ENCODE measurements at regions not wholly inside any gene's neighbourhood (a gene's known extent, or its start where the extent isn't known, plus 50 kb on each side); places are given as distances from the start of the nearest gene placed in this dataset.
"Not testable (repeated sequence)": the region's sequence is repeated elsewhere in the genome, so short reads cannot be mapped to it uniquely, and the experiment has no call there.

DNA sequence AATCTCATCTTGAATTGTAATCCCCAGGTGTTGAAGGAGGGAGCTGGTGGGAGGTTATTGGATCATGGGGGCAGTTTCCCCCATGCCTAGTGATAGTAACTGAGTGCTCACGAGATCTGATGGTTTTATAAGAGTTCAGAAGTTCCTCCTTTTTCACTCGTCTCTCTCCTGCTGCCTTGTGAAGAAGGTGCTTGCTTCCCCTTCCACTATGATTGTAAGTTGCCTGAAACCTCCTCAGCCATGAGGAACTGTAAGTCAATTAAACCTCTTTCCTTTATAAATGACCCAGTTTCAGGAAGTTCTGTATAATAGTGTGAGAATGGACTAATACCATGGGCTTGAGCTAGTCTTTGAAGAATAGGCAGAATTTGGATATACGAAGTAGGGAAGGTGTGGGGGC, 113.9 kb downstream of the RIN2 start:
- no peak overlapping the region for H3K4me3 ChIP-seq (ENCODE audit: low read depth, low read length)
- H3K27me3 ChIP-seq (ENCODE audit: control insufficient read depth, insufficient read depth, low read length), result no peaks in the 10 kb centered on the region
- POLR2A ChIA-PET, result no interaction called here
- H3K36me3 ChIP-seq (ENCODE audit: control insufficient read depth, insufficient read depth, low read length), result peaks cover 1% of the 10 kb centered on the region; the same call in 1 of the 2 replicates
- TF ChIP-seq, protein P1, sequence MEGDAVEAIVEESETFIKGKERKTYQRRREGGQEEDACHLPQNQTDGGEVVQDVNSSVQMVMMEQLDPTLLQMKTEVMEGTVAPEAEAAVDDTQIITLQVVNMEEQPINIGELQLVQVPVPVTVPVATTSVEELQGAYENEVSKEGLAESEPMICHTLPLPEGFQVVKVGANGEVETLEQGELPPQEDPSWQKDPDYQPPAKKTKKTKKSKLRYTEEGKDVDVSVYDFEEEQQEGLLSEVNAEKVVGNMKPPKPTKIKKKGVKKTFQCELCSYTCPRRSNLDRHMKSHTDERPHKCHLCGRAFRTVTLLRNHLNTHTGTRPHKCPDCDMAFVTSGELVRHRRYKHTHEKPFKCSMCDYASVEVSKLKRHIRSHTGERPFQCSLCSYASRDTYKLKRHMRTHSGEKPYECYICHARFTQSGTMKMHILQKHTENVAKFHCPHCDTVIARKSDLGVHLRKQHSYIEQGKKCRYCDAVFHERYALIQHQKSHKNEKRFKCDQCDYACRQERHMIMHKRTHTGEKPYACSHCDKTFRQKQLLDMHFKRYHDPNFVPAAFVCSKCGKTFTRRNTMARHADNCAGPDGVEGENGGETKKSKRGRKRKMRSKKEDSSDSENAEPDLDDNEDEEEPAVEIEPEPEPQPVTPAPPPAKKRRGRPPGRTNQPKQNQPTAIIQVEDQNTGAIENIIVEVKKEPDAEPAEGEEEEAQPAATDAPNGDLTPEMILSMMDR (IDR thresholded peaks at IDR 0.05; ENCODE audit: insufficient read depth, low read depth, low read length), result no peak
- CTCF ChIA-PET, result interaction anchor here (0.7 kb wide), 1 partner anchor 419 kb away, joined by 3 read pairs; no protein-coding TSS in a partner anchor
- DNase-seq (ENCODE audit: low read depth), result no peak

DNA sequence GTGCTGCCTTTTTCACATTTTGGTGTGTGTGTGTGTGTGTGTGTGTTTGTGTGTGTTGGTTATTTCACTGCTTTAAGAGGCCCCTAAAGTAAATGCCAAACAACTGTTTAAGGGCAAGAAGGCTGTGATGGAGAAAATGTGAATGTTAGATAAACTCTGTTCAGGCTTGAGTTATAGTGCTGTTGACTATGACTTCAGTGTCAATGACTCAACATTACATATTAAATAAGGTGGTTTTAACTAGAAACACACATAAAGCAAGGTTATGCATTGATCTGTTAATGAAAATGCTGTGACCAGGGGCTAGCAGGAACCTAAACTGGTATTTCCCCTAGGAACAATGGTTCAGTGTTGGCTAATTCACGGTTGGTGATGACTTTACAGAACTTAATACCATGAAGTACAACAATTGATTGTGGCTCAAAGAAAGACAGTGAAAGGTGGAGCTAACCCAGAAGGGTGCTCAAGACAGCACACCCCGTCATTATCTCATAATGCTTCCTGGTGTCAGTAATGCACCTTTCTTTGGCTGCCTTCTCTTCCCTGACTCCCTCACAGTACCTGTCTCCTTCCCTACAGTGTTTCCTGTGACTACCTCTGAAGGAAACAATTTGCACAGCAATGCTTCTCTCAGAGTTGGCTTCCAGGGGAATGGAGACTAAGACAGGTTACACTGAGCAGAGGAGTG, 116.1 kb downstream of the RIN2 start:
- ChIA-PET POLR2A (no interaction called here), CTCF (interaction anchor here (0.6 to 1.7 kb wide), 5 partner anchors 9 to 143 kb away, joined by 3 to 4 read pairs (median 3); no protein-coding TSS in a partner anchor)
- H3K27me3 ChIP-seq (ENCODE audit: control insufficient read depth, insufficient read depth, low read length), result no peaks in the 10 kb centered on the region

DNA sequence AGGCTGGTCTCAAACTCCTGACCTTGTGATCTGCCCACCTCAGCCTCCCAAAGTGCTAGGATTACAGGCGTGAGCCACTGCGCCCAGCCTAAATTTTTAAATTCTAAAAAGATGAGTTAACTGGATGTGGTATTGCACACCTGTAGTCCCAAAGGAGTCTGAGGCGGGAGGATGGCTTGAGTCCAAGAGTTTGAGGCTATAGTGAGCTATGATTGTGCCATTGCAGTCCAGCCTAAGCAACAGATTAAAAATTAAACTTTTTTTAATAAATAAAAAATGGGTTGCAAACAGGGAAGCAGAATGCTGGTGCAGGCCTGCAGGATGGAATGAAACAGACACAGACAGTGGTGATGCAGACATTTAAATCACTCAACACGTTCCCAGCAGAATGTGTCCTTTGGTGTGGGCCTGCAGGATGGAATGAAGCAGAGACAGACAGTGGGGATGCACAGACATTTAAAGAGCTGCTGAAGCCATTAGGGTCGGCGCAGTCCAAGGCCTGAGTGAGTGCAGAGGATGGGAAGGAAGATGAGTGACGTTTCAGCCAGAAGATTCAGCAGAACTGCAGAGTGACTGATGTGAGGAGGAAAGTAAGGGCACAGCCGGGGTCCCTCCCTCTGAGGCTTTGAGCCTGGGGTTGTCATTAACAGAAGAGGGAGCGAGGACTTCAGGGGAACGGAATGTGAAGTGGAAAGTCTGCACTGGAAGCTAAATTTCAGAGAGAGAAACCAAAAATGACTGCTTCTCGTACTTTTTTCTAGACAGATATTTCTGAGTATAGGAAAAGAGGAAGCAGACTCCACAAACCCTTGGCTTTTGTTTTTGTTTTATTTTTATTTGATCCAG, 117.5 kb downstream of the RIN2 start:
- Histone ChIP-seq H3K27me3 (ENCODE audit: control insufficient read depth, insufficient read depth, low read length) (no peaks in the 10 kb centered on the region), H3K4me3 (ENCODE audit: low read depth, low read length) (no peak overlapping the region), H3K36me3 (ENCODE audit: control insufficient read depth, insufficient read depth, low read length) (peaks cover 1% of the 10 kb centered on the region; the same call in 1 of the 2 replicates)
- POLR2A ChIA-PET, result no interaction called here
- CTCF ChIA-PET, result interaction anchor here (1.0 kb wide), 1 partner anchor 16 kb away, joined by 3 read pairs; no protein-coding TSS in a partner anchor
- no peak for DNase-seq (ENCODE audit: low read depth)
- TF ChIP-seq, protein P1 (IDR thresholded peaks at IDR 0.05; ENCODE audit: insufficient read depth, low read depth, low read length), result no peak

More for the DNA sequence above, 116.1 kb downstream of the RIN2 start:
- DNase-seq (ENCODE audit: low read depth), result no peak
- Histone ChIP-seq H3K36me3 (ENCODE audit: control insufficient read depth, insufficient read depth, low read length) (peaks cover 1% of the 10 kb centered on the region; the same call in 1 of the 2 replicates), H3K4me3 (ENCODE audit: low read depth, low read length) (no peak overlapping the region)
- TF ChIP-seq, protein P1 (IDR thresholded peaks at IDR 0.05; ENCODE audit: insufficient read depth, low read depth, low read length), result no peak

DNA sequence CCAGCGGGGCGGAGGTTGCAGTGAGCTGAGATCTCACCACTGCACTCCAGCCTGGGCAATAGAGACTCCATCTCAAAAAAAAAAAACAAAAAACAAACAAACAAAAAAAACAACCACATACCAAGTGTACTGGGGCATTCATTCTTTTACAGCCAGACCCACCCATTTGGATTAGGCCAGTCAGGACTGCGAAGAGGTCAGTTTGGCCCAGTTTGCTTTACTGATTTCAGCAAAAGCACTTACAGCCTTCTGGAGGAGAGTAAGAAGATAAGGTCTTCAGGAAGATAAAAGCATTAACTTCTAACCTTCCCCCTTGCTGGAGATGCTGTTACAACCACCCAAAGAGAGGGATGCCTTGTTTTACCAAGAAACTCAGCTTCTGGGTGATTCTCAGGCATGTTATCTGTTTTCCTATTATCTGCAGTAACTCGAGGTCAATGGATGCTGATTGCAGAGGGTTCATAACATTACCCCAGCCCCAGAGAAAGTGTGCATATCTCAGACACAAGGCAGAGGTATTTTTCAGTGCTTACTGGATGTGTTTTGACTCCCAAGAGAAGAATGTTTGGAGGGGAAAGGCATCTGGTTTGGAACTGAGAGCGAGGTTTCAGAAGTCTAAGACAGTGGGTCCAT, 118.9 kb downstream of the RIN2 start:
- no peak overlapping the region for H3K4me3 ChIP-seq (ENCODE audit: low read depth, low read length)
- ChIA-PET POLR2A (no interaction called here), CTCF (no interaction called here)
- no peak for DNase-seq (ENCODE audit: low read depth)
- H3K36me3 ChIP-seq (ENCODE audit: control insufficient read depth, insufficient read depth, low read length), result peaks cover 1% of the 10 kb centered on the region; the same call in 1 of the 2 replicates
- TF ChIP-seq, protein P1 (IDR thresholded peaks at IDR 0.05; ENCODE audit: insufficient read depth, low read depth, low read length), result no peak
- H3K27me3 ChIP-seq (ENCODE audit: control insufficient read depth, insufficient read depth, low read length), result no peaks in the 10 kb centered on the region

DNA sequence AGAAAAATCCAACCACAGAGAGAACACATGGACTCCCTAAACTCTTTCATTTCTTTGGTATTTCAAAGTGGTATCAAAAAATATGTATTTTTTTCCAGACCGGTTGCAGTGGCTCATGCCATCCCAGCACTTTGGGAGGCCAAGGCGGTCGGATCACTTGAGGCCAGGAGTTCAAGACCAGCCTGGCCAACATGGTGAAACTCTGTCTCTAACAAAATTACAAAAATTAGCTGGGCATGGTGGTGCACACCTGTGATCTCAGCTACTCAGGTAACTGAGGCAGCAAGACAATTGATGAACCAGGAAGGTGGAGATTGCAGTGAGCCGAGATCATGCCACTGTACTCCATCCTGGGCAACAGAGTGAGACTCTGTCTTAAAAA, 121.8 kb downstream of the RIN2 start:
- H3K27me3 ChIP-seq (ENCODE audit: control insufficient read depth, insufficient read depth, low read length); CTCF ChIA-PET; POLR2A ChIA-PET; DNase-seq (ENCODE audit: low read depth); H3K36me3 ChIP-seq (ENCODE audit: control insufficient read depth, insufficient read depth, low read length); H3K4me3 ChIP-seq (ENCODE audit: low read depth, low read length): not testable (repeated sequence)
